Activated CD8-positive, alpha-beta memory T cell treated with anti-CD3 and anti-CD28 coated beads, Interleukin-2, amount 50 U/mL, for 24 hours (primary cell): ENCODE measurements at regions not wholly inside any gene's neighbourhood (a gene's known extent, or its start where the extent isn't known, plus 50 kb on each side); places are given as distances from the start of the nearest gene placed in this dataset.
"Not testable (repeated sequence)": the region's sequence is repeated elsewhere in the genome, so short reads cannot be mapped to it uniquely, and the experiment has no call there.

Experiments used
- DNase-seq: peaks from one replicate; pipeline ENCODE4 v3.0.0-alpha.2; 2020; ENCODE audit errors: extremely low read depth

DNA sequence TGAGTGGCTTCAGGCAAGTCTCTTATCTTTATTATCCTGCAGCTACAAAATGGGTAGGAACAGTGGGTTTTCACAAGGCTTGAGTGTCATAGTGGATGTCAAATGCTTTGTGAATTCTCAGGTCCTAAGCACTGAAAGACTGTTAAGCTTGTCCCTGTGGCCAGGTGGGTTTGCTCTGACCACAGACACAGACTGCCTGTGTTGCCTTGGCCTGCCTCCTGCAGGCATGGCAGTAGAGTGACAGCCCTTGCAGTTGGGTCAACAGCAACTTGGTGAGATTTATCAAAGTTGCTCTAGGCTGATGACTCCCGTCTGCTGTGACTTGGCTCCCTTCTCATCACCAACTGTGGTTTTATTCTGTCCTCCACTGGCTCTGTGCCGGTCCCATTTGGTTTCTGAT lies 520.0 kb upstream of the CCDC196 start:
- no peak for DNase-seq

DNA sequence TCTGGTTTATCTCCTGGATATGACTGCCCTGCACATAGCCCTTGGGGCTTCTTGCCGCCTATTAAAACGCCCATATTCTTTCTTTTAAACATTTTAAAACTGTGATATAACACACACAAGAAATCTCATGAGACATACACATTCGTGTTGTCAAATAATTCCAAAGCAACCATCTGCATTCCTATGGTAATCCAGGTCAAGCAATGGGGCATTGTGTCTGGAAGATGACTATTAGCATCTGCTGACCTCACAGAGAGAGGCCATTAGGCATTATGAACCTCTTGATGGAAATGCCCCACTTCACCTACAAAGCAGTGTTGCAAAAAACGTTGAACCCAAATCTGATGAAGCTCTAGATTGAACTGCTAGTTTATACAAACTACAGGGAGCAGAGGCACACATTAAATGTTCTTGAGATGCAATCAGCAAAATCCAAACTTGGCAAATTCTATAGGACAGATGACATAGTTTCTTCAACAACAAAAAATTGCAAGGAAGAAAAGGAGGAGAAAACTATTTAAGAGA lies 513.8 kb upstream of the CCDC196 start:
- DNase-seq: no peak

DNA sequence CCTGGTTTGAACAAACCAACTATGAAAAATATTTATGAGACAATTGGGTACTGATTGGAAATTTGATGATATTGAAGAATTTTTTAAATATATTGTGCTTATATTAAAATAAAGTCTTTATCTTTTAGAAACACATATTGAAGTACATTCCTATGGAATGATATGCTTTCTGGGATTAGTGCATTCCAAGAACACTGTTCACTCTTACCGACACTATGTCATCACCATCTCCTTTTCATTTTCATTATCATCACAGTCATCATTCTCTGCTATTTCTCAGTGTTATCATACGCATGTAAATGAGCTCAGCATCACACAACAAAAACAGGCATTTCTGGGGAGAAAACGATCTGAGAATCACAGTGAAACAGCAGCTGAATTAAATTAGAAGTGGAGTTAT lies 513.3 kb upstream of the CCDC196 start:
- no peak for DNase-seq

DNA sequence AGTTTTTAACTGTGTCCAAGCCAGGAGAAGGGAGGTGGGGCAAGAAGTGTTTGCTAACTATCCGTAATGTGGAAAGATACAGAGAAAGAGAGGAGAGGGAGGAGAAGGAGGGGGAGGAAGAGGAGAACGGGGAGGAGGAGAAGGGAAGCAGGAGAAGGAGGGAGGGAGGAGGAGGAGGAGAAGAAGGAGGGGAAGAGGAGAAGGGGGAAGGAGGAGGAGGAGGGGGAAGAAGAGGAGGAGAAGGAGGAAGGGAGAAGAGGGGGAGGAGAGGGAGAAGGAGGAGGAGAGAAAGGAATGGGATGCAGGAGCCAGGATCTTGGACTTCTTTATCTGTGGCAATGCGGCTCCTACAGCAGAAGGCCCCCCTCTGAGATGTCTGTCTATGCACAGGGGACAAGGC lies 510.3 kb upstream of the CCDC196 start:
- no peak for DNase-seq

DNA sequence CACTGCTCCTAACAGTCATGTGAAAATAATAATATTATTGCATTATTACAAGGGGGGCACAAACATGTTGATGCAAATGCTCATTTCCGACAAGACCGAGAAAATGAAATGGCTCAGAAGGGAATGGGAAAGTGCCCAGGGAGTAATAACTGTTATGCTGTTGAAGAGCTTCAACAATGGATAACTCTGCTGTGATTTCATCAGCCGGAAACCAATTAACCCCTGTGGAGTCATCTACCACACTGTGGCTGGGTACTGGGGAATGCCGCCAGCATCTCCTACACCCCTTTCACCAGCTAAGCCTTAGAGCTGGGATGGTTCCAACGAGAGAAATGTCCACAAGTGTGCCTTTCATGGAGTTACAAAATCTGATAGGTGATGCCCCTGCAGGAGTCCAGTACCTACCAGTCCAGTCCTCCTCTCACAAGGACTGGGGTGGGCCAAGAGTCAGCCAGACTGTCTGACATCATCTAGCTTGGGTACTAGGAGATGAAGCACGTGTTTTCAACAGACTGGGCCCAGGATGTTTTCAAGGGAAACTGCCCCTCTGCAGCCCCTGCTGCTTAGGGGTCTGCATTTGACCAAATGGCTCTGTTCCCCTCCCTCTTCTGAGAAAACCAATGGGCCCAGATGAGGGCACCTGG lies 509.3 kb upstream of the CCDC196 start:
- DNase-seq: no peak

DNA sequence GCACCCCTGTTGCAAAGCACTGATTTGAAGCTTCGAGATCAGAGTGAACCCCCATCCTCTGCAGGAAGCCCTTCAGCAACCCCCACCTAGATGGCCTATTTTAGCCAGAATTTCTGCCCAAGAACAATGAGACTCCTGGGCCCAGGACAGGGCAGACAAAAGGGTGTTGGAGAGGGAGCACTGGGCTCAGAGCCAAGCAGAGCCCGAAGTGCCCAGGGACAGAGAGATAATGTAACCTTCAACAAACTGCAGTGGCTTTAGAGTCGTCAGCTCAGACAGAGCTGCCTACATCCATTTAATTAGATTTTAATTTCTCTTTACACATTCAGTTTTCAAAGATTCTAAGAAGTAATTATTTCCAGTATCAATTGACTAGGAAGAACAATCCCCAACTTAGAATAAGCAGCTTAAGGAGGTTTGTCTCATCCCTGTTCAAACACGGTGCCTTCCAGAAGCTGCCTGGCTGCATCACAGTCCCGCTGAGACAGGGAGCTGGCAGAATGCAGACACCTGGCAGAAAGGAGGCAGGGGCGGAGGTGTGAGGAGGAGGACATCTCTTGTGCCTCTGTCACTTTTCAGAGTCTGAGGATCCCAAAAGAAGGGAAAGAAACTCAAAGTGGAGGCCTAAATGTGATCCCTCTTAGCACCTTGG lies 504.9 kb upstream of the CCDC196 start:
- no peak for DNase-seq

DNA sequence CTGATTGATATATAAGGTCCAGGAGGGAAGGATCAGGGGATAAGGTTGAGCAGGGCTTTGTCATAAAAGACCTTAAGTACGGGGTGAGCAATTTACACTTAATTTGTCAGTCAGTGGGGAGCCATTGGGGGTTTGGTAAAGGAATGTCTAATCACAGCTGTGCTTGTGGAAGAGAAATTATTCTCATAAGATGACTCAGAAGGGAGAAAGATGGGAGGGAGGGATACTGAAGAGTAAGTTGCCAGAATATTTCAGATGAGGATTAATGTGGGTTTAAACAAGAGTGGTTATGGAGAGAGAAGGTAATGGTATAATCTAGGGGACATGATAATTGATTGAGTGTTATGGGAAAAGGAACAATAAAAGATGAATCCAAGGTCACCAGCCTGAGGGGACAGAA lies 500.1 kb upstream of the CCDC196 start:
- DNase-seq: no peak

DNA sequence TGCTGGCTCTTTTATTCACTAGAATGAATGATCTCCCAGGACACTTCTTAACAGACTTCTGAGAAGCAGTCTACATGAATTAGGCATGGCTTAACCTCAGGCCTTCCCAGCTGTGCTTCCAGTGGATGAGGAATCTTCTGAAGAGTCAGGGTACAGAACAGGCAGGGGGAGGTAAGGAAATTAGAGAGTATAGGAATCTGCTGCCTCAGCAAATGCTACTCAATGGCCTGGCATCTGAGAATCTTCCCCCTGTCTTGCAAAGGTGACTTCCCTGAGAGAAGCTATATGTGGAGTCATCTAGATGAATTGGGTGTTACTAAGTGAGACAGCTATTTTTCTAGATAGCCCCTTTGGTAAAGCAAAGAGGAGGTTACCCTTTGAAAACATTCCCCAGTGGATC lies 496.2 kb upstream of the CCDC196 start:
- DNase-seq: no peak

DNA sequence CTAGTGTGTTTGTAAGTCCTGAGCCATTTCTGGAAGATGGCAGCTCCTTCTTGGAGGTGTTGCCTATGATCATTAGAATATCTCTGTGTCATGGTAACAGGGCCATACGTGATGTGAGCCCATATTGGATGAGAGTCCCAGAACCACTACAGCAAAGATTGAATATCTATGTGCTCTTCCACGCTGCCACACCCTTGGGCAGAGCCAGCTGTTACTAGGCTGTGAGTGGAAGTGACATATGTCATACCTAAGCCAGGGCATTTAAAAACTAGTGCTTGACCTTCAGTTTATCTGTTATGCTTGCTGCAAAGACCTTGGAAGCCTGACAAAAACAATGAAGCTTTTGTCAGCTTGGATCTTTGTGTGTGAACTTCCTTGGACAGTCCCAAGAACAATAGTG lies 495.1 kb upstream of the CCDC196 start:
- no peak for DNase-seq

DNA sequence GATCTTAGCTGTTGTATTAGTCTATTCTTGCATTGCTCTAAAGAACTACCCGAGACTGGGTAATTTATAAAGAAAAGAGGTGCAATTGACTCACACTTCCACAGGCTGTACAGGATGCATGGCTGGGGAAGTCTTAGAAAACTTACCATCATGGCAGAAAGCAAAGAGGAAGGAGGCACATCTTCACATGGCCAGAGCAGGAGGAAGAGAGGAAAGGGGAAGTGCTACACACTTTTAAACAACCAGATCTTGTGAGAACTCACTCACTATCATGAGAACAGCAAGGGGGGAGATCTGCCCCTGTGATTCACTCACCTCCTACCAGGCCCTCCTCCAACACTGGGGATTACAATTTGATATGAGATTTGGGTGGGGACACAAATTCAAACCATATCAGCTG lies 494.2 kb upstream of the CCDC196 start:
- DNase-seq: not testable (repeated sequence)

DNA sequence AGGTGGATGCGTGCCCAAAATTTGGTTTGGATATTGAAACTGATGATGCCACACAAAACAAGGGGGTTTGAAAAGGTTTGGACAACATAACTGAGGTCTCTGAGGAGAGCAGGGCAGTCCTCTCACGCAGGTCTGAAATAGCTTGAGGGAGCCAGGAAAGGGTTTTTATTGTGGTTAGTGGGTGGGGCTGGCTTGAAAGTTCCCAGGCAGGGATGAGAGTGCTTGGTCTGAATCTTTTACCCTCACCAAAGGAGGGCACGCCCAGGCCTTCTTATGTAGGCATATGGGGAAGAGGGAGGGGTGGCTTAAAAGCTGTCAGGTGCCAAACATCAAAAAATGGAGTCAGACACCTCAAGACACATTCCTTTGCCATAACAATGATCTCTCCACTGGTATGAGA lies 493.1 kb upstream of the CCDC196 start:
- no peak for DNase-seq

DNA sequence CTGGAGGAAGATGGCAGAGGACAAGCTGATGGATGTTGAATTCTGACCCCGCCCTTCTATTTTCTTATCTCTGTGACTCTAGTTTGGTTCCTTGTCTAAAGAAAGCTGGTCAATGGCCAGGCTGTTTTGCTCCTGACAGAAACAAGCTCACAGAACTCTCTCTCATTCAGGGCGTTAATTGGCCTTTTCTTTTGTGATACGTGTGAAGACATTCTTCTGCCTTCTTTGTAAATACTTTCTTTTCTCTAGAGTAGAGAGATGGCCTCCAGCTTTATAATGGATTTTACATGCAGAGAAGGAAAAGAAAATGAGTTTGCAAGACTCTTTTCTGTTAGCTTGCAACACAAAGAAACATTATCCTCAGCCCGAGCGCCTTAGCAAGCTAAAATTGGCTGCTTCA lies 492.2 kb upstream of the CCDC196 start:
- DNase-seq: no peak

DNA sequence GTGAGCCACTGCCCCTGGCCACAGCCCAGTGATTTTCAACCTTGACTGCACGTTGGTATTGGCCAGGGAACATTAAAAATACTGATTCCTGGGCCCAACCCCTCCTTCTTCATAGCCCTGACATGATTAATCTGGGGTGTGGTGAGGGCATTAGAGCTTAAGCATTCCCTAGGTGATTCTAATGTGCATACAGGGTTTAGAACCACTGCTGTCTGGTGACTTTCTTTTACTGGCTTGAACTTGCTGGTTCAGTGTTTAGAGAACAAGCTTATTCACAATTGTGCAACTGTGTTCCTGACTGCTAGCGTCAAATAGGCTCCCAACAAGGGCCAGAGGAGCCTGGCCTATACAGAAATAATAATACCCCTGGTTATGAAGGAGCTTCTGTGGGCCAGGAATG lies 488.8 kb upstream of the CCDC196 start:
- DNase-seq: no peak

DNA sequence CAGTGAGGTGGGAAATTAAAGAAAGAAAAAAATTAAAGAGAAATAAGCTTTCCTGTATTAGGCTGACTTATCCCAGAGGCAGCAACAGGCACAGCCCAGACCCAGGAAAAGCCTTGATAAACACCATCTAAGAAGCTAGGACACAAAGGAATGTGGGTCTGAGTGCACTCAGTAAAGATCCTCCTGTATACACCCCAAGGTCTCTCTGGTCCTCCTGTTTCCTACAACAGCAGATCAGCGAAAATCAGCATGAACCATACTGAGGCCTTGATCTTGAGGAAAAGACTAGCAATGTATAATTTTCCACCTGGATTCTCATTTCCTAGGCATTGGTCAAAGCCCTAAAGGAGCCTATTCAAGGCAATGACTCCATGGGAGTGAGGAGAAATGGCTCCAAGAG lies 486.3 kb upstream of the CCDC196 start:
- DNase-seq: no peak

DNA sequence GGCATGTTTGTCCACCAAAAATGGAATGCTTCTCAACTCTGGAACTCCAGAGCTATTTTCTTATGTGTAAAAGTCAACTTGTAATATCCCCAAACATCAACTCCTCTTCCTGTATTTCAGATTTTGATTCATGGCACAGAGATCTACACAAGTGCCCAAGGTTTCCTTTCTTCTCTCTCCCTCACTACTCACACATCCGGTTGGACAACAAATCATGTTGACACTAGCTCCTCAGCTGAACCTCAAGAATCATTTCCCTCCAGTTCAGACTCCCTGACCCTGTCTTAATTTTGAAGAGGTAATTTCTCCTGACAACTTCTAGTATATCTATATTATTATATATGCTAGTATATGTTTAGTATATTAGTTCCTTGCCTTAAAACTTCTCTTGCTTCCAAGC lies 485.4 kb upstream of the CCDC196 start:
- DNase-seq: no peak

DNA sequence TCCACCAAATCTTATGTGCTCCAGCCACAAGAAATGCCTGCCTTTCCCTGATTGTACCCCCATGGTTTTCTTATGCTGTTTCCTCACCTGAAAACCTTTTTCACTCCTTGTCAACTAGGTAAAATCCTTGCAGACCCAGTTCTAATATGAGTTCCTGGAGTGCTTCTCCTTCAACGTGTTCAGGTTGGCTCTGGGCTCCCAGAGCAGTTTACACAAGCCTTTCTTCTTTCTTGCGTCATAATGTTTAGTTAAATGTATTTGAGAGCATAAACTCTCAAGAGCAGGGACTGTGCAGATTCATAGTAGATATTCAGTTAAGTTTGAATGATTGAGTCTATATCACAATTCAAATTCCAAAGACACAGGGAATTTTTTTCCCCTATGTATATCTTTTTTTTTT lies 484.8 kb upstream of the CCDC196 start:
- DNase-seq: no peak

DNA sequence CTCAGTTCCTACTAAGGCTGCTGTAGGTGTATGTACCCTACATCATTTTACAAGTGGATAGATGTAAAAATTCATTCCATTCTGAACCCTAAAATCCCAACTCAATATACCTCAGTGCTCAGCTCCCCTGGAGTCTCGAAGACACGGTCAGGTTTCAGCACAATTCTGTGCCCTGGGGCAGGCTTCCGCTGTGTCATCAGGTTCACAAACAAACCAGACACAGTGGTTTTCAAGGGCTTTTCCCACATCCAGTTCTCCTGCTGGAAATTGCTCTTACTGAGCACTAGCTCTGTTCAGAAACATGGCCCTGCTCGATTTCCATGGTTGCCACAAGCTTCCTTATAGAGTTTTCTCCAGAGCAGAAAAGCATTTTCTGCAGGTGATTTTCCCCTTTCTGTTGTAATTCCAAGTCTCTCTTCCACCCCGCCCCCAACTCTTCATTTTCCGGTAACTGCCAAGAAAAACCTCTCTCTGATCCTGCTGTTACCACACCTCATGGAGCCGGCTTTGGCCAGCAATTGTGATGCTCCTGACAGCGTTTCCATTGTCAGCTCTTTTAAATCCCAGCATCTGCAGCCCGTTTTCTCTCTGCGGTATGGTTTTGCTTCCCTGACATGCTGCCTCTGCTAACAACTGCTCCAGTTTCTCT lies 483.0 kb upstream of the CCDC196 start:
- no peak for DNase-seq

DNA sequence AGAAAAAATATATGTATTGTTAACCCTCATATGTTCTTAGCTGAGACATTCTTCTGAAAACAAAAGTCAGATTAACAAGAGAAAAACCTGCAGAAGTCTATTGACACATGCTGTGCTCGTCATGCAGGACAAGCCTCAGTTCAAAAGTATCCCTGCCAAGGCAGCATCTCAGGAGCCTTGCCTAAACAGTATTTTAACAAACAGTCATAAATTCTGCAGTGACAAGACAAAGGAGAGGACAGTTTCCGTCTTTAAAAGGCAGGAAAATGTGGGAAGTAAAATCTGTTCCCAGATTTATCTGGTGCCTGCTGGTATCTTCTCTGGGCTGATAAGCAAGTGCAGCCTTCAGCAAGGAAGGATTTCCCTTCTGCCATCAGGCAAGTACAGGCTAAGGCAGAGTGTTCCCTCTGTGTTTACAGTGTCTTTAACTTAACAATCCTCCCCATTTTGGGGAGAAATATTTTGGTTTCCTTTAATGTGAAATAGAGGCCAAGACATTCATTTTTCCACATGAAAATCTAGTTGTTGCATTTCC lies 480.2 kb upstream of the CCDC196 start:
- DNase-seq: no peak

DNA sequence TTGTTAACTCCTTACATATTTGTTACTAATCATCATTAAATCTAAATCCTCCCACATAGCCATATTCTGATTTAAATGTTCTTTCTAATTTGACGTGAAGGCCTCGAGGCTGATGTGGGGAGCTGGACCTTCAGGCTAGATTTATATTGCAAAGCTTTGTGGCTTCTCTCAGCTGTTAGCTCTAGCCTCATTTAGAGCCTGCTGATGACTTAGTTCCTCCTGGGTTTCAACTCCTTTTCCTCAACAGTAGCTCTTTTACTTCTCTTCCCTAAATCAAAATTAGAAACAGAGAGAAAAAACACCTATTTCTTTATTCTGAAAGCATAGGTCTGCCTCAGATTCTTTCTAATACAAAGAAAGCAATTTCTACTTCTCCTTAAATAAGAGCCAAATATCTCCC lies 477.5 kb upstream of the CCDC196 start:
- no peak for DNase-seq

DNA sequence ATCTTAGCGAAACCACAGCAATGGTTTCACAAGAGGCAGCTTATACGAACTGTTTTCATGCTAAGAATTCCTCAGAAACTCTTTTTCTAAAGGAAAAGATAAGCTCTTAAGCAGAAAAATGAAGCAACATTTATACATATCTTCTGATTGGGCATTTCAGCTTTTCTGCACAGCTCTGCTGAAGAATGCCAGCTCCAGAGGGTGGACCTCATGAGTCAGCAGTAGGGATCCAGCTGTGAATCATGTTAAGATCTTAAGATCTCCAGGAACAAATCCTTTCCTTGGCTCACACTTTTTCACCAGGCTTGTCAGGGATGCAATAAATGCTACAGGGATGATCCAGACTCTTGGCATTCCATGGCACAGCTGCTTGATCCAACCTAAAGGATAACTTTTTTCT lies 477.1 kb upstream of the CCDC196 start:
- DNase-seq: no peak

DNA sequence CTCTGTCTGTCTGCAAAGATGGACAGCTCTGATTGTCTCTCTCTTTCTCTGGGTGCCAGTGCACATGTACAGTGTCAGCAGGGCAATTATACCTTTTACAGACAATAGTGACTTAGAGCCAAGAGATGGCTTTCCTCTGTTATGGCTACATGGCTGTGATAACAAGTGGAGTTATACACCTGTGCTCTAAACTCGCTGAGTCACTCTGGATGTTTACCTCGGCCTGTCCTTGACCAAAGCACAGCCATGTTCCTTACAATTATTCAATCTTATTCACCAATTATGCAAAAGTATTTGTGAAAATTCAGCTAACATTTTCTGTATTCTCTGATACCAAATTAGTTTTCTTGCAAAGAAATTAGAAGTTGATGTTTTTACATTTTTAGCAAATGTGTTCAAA lies 475.5 kb upstream of the CCDC196 start:
- DNase-seq: no peak

DNA sequence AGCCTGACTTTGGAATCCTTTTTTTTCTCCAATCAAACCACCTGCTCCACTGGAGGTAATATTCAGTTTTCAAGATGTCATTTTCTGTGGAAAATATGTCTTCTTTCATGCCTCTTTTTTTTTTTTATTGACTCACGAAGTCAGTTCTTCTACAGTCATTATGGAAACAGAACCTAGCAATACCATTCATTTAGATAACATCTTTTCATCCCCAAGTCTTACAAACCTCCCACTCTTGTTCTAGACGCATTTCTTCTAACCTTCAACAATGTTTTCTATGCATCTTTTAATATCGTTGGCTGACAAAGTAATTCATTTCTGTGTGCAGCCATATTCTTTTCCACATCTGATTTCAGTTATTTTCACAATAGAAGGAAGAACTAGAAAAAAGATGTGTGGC lies 474.3 kb upstream of the CCDC196 start:
- DNase-seq: no peak

DNA sequence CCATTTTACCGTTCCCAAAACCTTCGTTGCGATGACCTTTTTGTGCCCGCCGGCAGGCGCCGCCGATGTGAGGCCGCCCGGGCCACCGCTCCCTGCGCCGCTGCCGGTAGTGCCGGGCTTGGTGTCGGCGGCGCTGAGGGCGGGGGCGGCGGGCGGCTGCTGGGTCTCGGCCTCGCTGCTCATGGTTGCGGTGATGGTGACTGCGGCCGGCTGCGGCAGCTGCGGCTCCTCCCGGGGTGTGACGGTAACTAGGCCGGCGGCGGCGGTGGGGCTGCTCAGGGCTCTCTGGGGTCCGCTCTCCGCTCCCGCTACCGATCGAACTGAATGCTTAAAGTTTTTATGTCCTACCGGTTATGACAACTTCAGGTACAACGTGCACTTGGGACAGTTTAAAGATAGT lies 472.6 kb upstream of the CCDC196 start:
- not testable (repeated sequence) for DNase-seq
